Right lobe of liver (tissue), 4 donors: ENCODE measurements at regions not wholly inside any gene's neighbourhood (a gene's known extent, or its start where the extent isn't known, plus 50 kb on each side); places are given as distances from the start of the nearest gene placed in this dataset.

ENCODE experiments used
- CTCF ChIP-seq, 4 donors: fragments of 200-600 bp in 3 of 4; fragments of 450-650 bp in 1 of 4; IDR thresholded peaks; one replicate each; pipeline versions ENCODE4 v1.5.1 to v1.8.0; 2016 to 2022; ENCODE audit warnings: antibody characterized with exemption in 4 of 4, mild to moderate bottlenecking in 2 of 4
- POLR2A ChIP-seq: fragments of 450-650 bp; IDR thresholded peaks from one replicate; pipeline ENCODE4 v1.6.1; 2017; ENCODE audit warnings: antibody characterized with exemption, mild to moderate bottlenecking
- donor health status: DM: no; HTN: no; CAD: no.
- donor health status: DM: no; HTN: no; CAD: no.
- donor health status: DM: no; HTN: yes; CAD: no.

DNA sequence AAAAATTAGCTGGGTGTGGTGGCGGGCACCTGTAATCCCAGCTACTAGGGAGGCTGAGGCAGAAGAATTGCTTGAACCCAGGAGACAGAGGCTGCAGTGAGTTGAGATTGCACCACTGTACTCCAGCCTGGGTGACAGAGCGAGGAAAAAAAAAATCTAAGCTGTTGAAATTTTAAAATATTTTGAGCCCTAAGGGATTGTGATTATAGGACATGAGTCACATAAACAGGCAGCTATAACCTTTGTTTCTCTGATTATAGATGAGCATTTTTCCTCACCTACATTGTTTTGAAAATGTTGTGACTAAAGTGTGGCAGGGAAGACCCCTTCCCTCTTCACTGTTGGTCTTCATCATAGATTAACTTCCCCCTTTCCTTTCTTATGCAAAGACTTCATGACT lies 135.5 kb downstream of the MGAT5B start:
- no peak for TF ChIP-seq POLR2A
- TF ChIP-seq CTCF (IDR thresholded peaks at IDR 0.05) = no peak
